ENCODE measurements at regions not wholly inside any gene's neighbourhood (a gene's known extent, or its start where the extent isn't known, plus 50 kb on each side); places are given as distances from the start of the nearest gene placed in this dataset.

GRCh38 chr4:14428125-14428524, 574.2 kb upstream of the CPEB2 start:
- Histone ChIP-seq H3K9me3 (peaks cover 0 to 24% (median 0%) of the 10 kb centered on the region in 4 donors), H3K36me3 (no peaks in the 10 kb centered on the region), H3K4me3 (no peak overlapping the region), H3K27me3 (no peaks in the 10 kb centered on the region), H3K27ac (no peak overlapping the region), H3K4me1 (no peaks in the 10 kb centered on the region)
- WGBS, 2 donors, result 89 to 98% methylated on average over 2 of the region's 2 CpGs
- no peak for DNase-seq (ENCODE audit: low spot score in 2 of 2)
- no peak for TF ChIP-seq CTCF (IDR thresholded peaks at IDR 0.05)
- no peak for TF ChIP-seq EP300 (IDR thresholded peaks at IDR 0.05)
- no peak for TF ChIP-seq POLR2A (IDR thresholded peaks at IDR 0.05)

DNA sequence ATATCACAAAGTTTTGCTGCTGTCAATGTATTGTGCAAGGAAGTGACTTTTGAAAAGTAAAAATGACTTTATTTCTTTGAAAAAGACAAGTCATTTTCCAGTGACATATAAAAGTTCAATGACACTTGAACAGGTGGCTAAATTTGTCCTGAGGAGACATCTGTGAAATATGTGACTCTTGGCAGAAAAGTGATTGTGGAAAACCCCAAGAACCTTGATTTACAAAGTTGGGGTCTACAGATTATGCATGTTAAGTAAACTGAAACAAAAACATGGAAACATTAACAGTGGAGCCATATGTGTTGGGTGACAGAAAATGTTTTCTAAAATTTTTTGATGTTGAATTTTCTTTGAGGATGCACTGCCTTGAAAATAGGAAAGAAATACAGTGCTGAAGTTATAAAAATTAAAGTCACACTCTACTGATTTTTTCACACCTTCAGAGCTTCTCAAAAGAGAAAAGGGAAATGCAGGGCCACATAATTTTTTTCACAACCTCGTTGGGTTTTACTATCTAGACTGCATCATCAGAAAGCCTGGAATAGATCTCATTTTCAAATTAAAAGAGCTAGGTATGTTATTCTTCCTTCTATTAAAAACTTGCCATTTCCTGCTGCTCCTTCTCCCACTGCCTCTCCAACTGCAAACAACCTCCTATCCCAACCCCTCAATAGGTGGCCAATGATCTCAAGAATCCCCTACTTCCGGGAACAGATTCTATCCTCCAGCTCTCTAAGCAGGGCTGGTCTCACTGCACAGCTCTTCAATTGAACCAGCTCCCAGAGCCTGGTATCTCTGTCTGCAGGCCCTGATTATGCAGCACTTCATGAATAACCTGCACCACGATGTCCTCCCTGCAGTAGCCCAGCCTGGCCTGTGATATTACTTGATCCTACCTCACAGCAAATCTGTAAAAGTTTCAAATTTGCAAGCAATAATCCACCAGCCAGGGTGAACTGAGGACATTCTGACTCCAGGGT, 570.8 kb upstream of the CPEB2 start:
- H3K27me3 ChIP-seq, result no peaks in the 10 kb centered on the region
- TF ChIP-seq POLR2A (IDR thresholded peaks at IDR 0.05), result no peak
- TF ChIP-seq CTCF (IDR thresholded peaks at IDR 0.05), result no peak
- no peak for TF ChIP-seq EP300 (IDR thresholded peaks at IDR 0.05)
- no peaks in the 10 kb centered on the region for H3K36me3 ChIP-seq
- peaks cover 0 to 7% (median 0%) of the 10 kb centered on the region in 4 donors for H3K9me3 ChIP-seq
- H3K4me3 ChIP-seq, result no peak overlapping the region
- no peak overlapping the region for H3K27ac ChIP-seq
- no peak for DNase-seq (ENCODE audit: low spot score in 2 of 2)
- 43 to 52% methylated on average over 3 of the region's 3 CpGs for WGBS, 2 donors
- H3K4me1 ChIP-seq, result no peaks in the 10 kb centered on the region

GRCh38 chr4:14434483-14434882, 567.8 kb upstream of the CPEB2 start:
- no peak for DNase-seq (ENCODE audit: low spot score in 2 of 2)
- WGBS, 2 donors, result 26 to 37% methylated on average over 2 of the region's 2 CpGs
- Histone ChIP-seq H3K4me1 (no peaks in the 10 kb centered on the region), H3K9me3 (peaks cover 0 to 2% (median 0%) of the 10 kb centered on the region in 4 donors), H3K27ac (no peak overlapping the region), H3K4me3 (no peak overlapping the region), H3K27me3 (no peaks in the 10 kb centered on the region), H3K36me3 (no peaks in the 10 kb centered on the region)
- TF ChIP-seq CTCF (IDR thresholded peaks at IDR 0.05) (no peak), EP300 (IDR thresholded peaks at IDR 0.05) (no peak), POLR2A (IDR thresholded peaks at IDR 0.05) (no peak)

- Histone ChIP-seq H3K4me1 (no peaks in the 10 kb centered on the region), H3K27ac (no peak overlapping the region), H3K4me3 (no peak overlapping the region), H3K36me3 (no peaks in the 10 kb centered on the region), H3K27me3 (no peaks in the 10 kb centered on the region), H3K9me3 (peaks cover 0 to 2% (median 0%) of the 10 kb centered on the region in 4 donors)
- no peak for DNase-seq (ENCODE audit: low spot score in 2 of 2)
- 58 to 90% methylated on average over 2 to 3 of the region's 3 CpGs for WGBS, 2 donors
- no peak for TF ChIP-seq POLR2A (IDR thresholded peaks at IDR 0.05)
- no peak for TF ChIP-seq EP300 (IDR thresholded peaks at IDR 0.05)
Observed at GRCh38 chr4:14434916-14435315, 567.4 kb upstream of the CPEB2 start.

DNA sequence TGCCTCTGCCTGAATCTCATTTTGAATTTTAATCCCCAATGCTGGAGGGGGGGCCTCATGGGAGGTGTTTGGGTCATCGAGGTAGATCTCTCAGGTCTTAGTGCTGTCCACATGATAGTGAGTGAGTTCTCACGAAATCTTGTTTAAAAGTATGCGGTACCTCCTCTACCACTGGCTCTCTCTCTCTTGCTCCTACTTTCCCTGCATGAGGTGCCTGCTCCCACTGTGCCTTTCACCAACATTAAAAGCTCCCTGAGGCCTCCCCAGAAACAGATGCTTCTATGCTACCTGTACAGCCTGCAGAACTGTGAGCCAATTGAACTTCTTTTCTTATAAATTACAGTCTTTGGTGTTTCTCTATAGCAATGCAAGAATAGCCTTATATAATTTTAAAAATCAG, 560.7 kb upstream of the CPEB2 start:
- no peaks in the 10 kb centered on the region for H3K4me1 ChIP-seq
- H3K9me3 ChIP-seq, result no peaks in the 10 kb centered on the region
- no peak overlapping the region for H3K27ac ChIP-seq
- WGBS, 2 donors, result 75 to 80% methylated on average over 3 of the region's 3 CpGs
- no peak for DNase-seq (ENCODE audit: low spot score in 2 of 2)
- H3K27me3 ChIP-seq, result no peaks in the 10 kb centered on the region
- no peak overlapping the region for H3K4me3 ChIP-seq
- no peaks in the 10 kb centered on the region for H3K36me3 ChIP-seq
- TF ChIP-seq CTCF (IDR thresholded peaks at IDR 0.05) (no peak), EP300 (IDR thresholded peaks at IDR 0.05) (no peak)

All from tibial nerve (tissue), 4 donors.